ENCODE measurements at regions not wholly inside any gene's neighbourhood (a gene's known extent, or its start where the extent isn't known, plus 50 kb on each side); places are given as distances from the start of the nearest gene placed in this dataset.

GRCh38 chr20:62563561-62563960, 78.7 kb upstream of the SLCO4A1 start:
- no peak for TF ChIP-seq BCL3 (IDR thresholded peaks at IDR 0.05; ENCODE audit: borderline replicate concordance, insufficient read depth, low read depth, low read length, poor library complexity, severe bottlenecking)
- TF ChIP-seq BRCA1 (IDR thresholded peaks at IDR 0.05; ENCODE audit: low read depth, low read length): no peak
- no peak for TF ChIP-seq HDAC2 (IDR thresholded peaks at IDR 0.05)
- TF ChIP-seq POLR2A (IDR thresholded peaks at IDR 0.05; ENCODE audit: low read depth, low read length): no peak
- TF ChIP-seq CTCF (IDR thresholded peaks at IDR 0.05 in 2 of 3, conservative IDR thresholded peaks at IDR 0.05 in 1 of 3; ENCODE audit: control insufficient read depth in 2 of 3, extremely low read depth in 1 of 3, insufficient read depth in 1 of 3, low read depth in 3 of 3, low read length in 3 of 3): no peak
- no peak for TF ChIP-seq GABPA (IDR thresholded peaks at IDR 0.05; ENCODE audit: low read depth)
- TF ChIP-seq STAT3 (IDR thresholded peaks at IDR 0.05; ENCODE audit: low read depth, low read length): no peak
- no peak for TF ChIP-seq EZH2 (IDR thresholded peaks at IDR 0.05; ENCODE audit: borderline replicate concordance, control insufficient read depth, low read depth, low read length)
- no peak for TF ChIP-seq TCF12 (IDR thresholded peaks at IDR 0.05; ENCODE audit: low read depth, low read length)
- TF ChIP-seq CEBPB (IDR thresholded peaks at IDR 0.05; ENCODE audit: borderline replicate concordance in 1 of 2, low read depth in 2 of 2, low read length in 2 of 2): no peak
- no peak for TF ChIP-seq SMAD5 (IDR thresholded peaks at IDR 0.05; ENCODE audit: low read depth)
- no peak for TF ChIP-seq ZNF217 (IDR thresholded peaks at IDR 0.05)

Measured in GM12878 (cell line).